A172 (cell line): ENCODE measurements at regions not wholly inside any gene's neighbourhood (a gene's known extent, or its start where the extent isn't known, plus 50 kb on each side); places are given as distances from the start of the nearest gene placed in this dataset.

Source experiments
- DNase-seq: peaks from one replicate; pipeline ENCODE4 v3.0.0-alpha.2; 2015; ENCODE audit warnings: low spot score

GRCh38 chr5:67414712-67415111, 218.1 kb upstream of the CD180 start:
- no peak for DNase-seq

- no peak for DNase-seq
Measured at GRCh38 chr5:67413721-67414120, 217.1 kb upstream of the CD180 start.

- DNase-seq = no peak
Measured at GRCh38 chr5:67409126-67409777, 212.7 kb upstream of the CD180 start.

- no peak for DNase-seq
Measured at GRCh38 chr5:67407979-67408378, 211.4 kb upstream of the CD180 start.

- no peak for DNase-seq
Measured at GRCh38 chr5:67405755-67406154, 209.2 kb upstream of the CD180 start.

- DNase-seq = no peak
Measured at GRCh38 chr5:67405101-67405364, 208.4 kb upstream of the CD180 start.

GRCh38 chr5:67404256-67405100, 207.9 kb upstream of the CD180 start:
- DNase-seq = peak; percentile 36

GRCh38 chr5:67402526-67402925, 205.9 kb upstream of the CD180 start:
- DNase-seq = no peak

- DNase-seq = no peak
Measured at GRCh38 chr5:67401172-67401571, 204.6 kb upstream of the CD180 start.

GRCh38 chr5:67400752-67401151, 204.2 kb upstream of the CD180 start:
- DNase-seq = no peak

- DNase-seq = no peak
Measured at GRCh38 chr5:67395790-67396418, 199.3 kb upstream of the CD180 start.

- DNase-seq = no peak
Measured at GRCh38 chr5:67393211-67393610, 196.6 kb upstream of the CD180 start.

GRCh38 chr5:67390935-67391334, 194.3 kb upstream of the CD180 start:
- no peak for DNase-seq

- DNase-seq = no peak
Measured at GRCh38 chr5:67383451-67383850, 186.9 kb upstream of the CD180 start.

GRCh38 chr5:67381236-67381880, 184.8 kb upstream of the CD180 start:
- DNase-seq = no peak

- no peak for DNase-seq
Measured at GRCh38 chr5:67380431-67380830, 183.8 kb upstream of the CD180 start.

- DNase-seq = no peak
Measured at GRCh38 chr5:67379753-67380152, 183.2 kb upstream of the CD180 start.

GRCh38 chr5:67378256-67378655, 181.7 kb upstream of the CD180 start:
- DNase-seq = no peak

GRCh38 chr5:67377631-67378030, 181.0 kb upstream of the CD180 start:
- no peak for DNase-seq

- DNase-seq = no peak
Measured at GRCh38 chr5:67375606-67376005, 179.0 kb upstream of the CD180 start.

- DNase-seq = no peak
Measured at GRCh38 chr5:67374378-67374777, 177.8 kb upstream of the CD180 start.

GRCh38 chr5:67373518-67373917, 176.9 kb upstream of the CD180 start:
- no peak for DNase-seq

GRCh38 chr5:67372887-67373286, 176.3 kb upstream of the CD180 start:
- DNase-seq = no peak
